Ishikawa (cell line): ENCODE measurements at regions not wholly inside any gene's neighbourhood (a gene's known extent, or its start where the extent isn't known, plus 50 kb on each side); places are given as distances from the start of the nearest gene placed in this dataset.

ENCODE experiments used
- CEBPB ChIP-seq: IDR thresholded peaks from 2 replicates; pipeline ENCODE4 v1.6.1; 2012
- CREB1 ChIP-seq: IDR thresholded peaks from 2 replicates; pipeline ENCODE4 v1.6.1; 2012; ENCODE audit warnings: low read depth
- EGR1 ChIP-seq: IDR thresholded peaks from 2 replicates; pipeline ENCODE4 v1.6.1; 2012
- RAD21 ChIP-seq: IDR thresholded peaks from 2 replicates; pipeline ENCODE4 v1.6.1; 2012; ENCODE audit warnings: low read depth
- TAF1 ChIP-seq: IDR thresholded peaks from 2 replicates; pipeline ENCODE4 v1.6.1; 2012; ENCODE audit warnings: low read depth, mild to moderate bottlenecking
- TCF12 ChIP-seq: IDR thresholded peaks from 2 replicates; pipeline ENCODE4 v1.6.1; 2012; ENCODE audit warnings: low read depth
- YY1 ChIP-seq: IDR thresholded peaks from 2 replicates; pipeline ENCODE4 v1.6.1; 2012; ENCODE audit warnings: low read depth
- TF ChIP-seq, protein P1 (sequence below): IDR thresholded peaks from 2 replicates; pipeline ENCODE4 v1.6.1; 2012; ENCODE audit warnings: low read depth, mild to moderate bottlenecking
- TF ChIP-seq, protein P2 (sequence below): IDR thresholded peaks from 2 replicates; pipeline ENCODE4 v1.6.1; 2012

DNA sequence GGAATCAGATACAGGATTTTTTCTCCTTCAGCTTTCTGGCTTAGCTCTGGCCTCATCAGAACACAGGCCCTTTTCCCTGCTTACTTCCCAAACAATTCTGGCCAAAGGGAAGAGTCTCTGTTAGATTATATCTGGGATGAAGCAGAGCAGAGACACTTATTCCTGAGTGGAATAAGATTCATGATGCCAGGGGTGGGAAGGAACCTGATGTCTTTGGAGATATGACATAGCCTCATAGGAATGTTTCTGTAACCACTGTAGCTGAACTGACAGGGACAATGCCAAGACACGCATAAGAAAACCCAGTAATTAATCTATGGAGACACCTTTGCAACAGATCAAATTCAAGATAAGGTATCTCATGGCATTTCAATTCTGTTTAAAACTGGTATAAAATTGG, 177.1 kb upstream of the RAG2 start:
- no peak for TF ChIP-seq CREB1
- TF ChIP-seq, protein P1, sequence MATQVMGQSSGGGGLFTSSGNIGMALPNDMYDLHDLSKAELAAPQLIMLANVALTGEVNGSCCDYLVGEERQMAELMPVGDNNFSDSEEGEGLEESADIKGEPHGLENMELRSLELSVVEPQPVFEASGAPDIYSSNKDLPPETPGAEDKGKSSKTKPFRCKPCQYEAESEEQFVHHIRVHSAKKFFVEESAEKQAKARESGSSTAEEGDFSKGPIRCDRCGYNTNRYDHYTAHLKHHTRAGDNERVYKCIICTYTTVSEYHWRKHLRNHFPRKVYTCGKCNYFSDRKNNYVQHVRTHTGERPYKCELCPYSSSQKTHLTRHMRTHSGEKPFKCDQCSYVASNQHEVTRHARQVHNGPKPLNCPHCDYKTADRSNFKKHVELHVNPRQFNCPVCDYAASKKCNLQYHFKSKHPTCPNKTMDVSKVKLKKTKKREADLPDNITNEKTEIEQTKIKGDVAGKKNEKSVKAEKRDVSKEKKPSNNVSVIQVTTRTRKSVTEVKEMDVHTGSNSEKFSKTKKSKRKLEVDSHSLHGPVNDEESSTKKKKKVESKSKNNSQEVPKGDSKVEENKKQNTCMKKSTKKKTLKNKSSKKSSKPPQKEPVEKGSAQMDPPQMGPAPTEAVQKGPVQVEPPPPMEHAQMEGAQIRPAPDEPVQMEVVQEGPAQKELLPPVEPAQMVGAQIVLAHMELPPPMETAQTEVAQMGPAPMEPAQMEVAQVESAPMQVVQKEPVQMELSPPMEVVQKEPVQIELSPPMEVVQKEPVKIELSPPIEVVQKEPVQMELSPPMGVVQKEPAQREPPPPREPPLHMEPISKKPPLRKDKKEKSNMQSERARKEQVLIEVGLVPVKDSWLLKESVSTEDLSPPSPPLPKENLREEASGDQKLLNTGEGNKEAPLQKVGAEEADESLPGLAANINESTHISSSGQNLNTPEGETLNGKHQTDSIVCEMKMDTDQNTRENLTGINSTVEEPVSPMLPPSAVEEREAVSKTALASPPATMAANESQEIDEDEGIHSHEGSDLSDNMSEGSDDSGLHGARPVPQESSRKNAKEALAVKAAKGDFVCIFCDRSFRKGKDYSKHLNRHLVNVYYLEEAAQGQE: no peak
- no peak for TF ChIP-seq EGR1
- no peak for TF ChIP-seq YY1
- TF ChIP-seq CEBPB: no peak
- no peak for TF ChIP-seq TCF12
- TF ChIP-seq, protein P2, sequence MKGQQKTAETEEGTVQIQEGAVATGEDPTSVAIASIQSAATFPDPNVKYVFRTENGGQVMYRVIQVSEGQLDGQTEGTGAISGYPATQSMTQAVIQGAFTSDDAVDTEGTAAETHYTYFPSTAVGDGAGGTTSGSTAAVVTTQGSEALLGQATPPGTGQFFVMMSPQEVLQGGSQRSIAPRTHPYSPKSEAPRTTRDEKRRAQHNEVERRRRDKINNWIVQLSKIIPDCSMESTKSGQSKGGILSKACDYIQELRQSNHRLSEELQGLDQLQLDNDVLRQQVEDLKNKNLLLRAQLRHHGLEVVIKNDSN: no peak
- no peak for TF ChIP-seq RAD21
- no peak for TF ChIP-seq TAF1
